Stimulated activated CD8-positive, alpha-beta memory T cell treated with anti-CD3 and anti-CD28 coated beads, Interleukin-15, amount 100 ng/mL, for 24 hours (primary cell): ENCODE measurements at regions not wholly inside any gene's neighbourhood (a gene's known extent, or its start where the extent isn't known, plus 50 kb on each side); places are given as distances from the start of the nearest gene placed in this dataset.
"Not testable (repeated sequence)": the region's sequence is repeated elsewhere in the genome, so short reads cannot be mapped to it uniquely, and the experiment has no call there.

Experiments used
- DNase-seq: peaks from one replicate; pipeline ENCODE4 v3.0.0-alpha.2; 2020; ENCODE audit warnings: low read depth

DNA sequence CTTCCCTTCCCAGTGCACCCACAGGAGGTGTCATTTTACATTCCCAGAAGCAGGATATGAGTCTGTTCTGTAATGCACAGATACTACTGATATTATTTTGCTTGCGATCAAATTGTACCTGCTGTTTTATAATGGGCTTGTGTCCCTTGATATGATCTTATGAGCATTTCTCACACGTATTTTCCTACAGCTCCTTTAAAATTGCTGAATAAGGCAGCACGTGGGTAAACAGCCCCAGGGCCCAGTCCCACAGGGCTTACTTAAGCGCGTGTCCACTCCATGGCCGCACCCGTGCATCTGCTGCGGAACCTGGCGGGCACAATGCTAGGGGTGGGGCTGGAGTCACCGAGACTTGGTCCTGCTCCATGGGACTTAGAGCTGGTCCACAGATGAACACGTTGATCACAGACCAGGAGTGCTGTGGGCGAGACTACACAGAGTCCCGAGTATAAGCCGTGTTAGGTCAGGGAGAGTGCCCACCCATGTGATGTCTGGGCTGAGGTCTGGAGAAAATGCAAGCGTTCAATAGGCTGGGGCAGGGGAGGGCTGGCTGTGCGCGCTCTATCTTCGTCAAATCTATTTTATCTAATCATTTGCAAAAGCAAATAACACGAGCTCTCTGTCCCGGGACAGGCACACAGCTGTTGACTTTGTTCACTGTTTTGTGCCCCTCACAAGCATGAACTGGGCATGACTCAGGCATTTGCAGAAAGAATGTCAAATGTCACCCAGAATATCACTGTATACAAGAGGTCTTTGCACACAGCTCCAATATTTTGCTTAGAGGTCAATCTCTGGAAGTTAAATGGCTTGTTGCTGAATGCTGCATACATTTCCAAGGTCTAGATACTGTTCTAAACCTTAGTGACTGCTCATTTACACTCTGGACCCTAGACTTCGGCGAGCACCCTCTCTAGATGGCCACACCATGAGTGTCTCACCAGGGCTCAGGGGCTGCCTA is 119.3 kb downstream of the CRYAA start:
- DNase-seq, result no peak

DNA sequence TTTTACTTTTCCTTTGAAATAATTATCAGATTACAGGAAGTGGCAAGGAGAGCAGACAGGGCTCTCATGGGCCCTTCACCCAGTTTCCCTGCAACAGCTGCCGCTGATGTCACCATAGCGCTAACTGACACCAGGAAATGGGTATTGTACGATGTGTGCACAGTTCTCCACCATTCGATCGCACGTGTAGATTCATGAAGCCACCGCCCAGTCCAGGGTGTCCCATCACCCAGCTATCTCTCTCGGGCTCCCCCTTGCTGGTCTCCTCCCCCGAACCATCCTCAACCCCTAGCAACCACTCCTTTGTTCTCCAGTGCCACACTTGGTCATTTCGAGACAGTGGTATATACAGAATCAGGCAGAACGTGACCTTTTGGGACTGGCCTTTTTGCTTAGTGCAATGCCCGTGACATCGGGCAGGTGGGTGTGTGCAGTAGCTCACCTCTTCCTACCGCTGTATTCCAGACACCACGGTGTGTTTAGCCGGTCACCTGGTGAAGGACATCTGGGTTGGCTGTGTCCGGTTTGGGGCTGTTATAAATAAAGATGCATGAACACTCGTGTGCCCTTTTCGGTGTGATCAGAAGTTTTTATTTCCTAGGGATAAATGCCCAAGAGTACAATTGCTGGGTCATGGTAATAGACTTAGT is 118.4 kb downstream of the CRYAA start:
- DNase-seq, result no peak

DNA sequence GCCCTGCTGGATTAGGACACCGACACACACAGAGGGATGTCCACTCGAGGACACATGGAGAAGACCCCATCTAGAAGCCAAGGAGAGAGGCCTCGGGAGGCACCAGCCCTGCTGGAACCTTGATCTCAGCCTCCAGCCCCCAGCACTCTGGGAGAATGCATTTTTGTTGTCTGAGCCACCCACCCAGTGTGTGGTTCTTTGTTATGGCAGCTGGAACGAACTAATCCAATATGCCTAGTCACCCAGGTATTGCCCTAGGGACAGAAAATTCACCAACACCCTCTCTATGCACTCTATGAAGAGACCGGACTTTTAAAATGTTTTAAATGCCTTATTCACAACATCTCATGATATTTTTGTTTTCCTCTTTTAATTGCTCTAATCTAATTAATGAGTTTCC is 117.4 kb downstream of the CRYAA start:
- no peak for DNase-seq

DNA sequence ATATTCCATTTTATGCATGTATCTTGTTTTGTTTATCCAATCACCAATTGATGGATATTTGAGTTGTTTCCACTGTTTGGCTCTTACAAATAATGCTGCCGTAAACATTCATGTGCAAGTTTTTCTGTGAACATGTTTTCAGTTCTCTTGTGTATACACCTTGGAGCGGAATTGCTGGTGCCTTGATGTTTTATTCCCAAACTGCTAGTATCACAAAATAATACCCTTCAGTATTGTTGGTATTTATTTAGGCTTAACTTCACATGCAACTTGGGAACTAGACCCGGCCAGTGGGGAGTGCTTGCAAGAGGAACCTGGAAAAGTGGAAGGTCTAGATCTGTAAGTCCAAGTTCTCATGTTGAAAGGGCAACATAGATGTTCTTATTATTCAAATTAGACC is 115.9 kb downstream of the CRYAA start:
- no peak for DNase-seq

DNA sequence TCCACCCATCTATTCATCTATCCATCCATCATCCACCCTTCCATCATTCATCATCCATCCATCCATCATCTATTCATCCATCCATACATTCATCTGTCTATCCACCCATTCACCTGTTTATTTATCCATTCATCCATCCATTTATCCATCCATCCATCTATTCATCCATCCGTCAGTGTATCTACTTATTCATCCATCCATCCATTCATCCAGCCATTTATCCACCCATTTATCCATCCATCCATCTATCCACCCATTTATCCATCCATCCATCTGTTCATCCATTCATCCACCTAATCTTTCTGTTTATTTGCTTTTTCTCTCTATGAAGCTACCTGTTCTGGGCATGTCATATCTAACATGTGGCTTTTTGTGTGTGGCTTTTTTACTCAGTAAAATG is 115.4 kb downstream of the CRYAA start:
- no peak for DNase-seq

DNA sequence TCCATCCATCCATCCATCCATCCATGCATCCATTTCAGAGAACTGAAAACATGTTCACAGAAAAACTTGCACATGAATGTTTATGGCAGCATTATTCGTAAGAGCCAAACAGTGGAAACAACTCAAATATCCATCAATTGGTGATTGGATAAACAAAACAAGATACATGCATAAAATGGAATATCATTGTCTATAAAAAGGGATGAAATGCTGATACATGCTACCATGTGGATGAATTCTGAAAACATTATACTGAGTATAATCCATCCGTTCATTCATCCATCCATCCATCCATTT is 115.1 kb downstream of the CRYAA start:
- not testable (repeated sequence) for DNase-seq

DNA sequence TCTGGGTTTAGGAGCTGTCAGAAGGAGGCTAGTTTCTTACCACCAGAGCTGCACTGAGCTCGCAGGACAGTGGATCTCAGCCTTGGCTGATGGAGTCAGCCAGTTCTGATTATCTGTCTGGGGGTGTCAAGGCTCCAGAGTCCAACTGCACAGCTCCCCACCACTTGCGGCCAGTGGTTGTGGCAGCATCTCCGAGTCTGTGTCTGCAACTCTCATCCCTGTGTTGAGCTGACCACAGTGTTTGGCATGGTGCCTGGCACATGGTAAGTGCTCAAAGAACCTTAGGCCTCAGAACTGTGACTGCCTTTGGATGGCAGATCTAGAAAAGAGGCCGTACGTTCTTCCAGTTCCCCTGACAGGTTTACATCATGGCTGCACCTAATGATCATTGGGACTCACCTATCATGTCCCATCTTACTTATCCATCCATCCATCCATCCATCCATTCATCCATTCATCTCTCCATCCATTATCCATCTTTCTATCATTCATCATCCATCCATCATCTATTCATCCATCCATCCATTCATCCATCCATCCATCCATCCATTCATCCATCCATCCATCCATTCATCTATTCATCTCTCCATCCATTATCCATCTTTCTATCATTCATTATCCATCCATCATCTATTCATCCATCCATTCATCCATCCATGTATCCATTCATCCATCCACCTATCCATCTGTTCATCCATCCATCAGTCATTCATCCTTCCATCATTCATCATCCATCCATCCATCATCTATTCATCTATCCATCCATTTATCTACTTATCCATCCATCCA is 114.5 kb downstream of the CRYAA start:
- DNase-seq, result no peak

DNA sequence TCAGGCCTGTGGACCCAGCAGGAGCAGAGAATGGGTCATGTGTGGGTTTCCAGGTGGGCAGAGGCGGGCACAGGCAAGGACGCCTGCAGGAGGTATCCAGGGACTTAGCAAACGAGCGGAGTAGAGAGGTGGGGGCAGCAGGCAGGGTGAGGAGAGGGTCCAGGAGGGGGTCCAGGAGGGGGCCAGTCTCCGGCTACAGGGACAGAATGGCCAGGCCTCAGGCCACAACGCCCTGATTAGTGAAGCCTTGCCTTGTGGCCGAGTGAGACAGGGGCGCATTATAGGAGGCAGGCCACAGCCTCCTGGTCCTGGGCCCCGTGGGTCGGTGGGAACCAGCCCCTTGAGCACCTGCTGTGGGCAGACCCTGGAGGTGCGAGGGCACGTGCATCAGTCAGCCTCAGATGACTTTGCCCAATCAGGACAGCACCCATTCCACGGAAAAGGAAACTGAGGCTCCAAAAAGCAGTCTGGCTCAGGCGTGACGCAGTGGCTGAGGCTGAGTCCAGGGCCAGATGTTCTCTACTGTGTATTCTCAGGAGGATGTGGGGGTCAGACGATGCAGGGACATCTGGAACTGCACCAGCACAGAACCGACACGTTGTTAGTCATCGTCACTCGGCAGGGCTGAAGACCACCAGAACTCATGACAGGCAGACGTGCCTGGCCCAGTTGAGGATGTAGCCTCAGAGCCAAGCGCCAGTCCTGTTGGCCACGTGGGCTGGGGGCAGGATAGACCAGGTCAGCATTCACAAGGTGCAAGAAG is 113.7 kb downstream of the CRYAA start:
- no peak for DNase-seq

DNA sequence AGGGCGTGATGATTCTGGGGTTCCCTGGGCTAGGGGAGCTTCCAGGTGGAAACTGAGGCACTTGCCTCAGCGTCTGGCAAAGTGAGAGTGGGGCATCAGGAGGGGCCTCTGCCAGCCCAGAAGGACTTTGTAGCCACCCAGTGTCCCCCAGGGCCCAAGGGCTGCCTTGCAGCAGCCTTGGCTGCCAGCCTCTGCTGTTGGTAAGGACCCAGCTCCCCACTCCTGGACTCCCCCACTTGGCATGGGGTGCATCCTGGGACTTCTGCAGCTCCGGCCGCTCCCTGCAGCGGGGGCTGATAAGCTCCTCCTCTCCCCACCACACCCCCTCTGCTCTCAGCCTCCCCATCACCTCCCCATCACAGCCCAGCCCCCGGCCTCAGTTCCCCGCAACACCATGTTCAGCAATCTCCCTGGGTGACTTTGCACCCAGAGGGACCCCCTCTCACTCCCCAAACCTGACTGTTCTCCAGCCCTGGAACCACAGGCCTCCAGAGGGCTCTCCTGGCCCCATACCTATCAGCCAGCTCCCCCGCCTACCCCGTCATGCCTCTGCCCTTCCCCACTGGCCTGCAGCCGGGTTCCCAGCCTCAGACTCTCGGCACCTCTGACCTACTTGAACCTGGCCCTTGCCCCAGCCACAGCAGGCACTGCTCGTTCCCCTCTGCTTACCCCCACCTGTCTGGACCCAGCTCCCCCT is 113.0 kb downstream of the CRYAA start:
- DNase-seq, result no peak

DNA sequence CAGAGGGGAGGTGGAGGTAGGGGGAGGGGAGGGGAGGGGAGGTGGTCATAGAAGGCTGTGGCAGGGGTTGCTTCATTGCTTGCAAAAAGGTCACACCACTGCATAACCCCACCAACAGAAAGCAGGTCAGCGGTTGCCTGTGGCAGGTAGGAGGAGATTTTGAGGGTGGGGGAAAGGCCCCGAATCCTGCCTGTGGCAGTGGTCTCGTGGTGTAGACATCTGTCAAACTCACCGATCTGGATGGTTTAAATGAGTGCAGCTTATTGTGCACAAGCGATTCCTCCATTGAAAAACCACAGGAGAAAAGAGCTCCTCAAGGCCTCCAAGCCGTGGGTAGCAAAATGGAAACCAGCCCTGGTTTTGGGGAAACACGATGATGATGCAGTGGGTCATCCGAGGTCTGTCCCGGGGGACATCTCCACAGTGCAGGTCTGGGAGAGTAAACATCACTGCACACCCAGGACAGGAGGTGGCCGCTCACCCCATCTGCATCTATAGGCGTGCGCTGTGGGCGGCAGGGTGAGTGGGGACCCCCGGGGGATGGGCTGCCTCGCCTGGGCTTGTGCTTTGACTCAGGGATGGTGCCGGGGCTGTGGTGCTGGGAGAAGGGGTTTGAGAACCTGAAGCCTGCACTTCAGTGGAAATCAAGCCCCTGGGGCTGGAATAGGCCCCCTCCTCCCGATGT is 112.3 kb downstream of the CRYAA start:
- DNase-seq, result no peak

DNA sequence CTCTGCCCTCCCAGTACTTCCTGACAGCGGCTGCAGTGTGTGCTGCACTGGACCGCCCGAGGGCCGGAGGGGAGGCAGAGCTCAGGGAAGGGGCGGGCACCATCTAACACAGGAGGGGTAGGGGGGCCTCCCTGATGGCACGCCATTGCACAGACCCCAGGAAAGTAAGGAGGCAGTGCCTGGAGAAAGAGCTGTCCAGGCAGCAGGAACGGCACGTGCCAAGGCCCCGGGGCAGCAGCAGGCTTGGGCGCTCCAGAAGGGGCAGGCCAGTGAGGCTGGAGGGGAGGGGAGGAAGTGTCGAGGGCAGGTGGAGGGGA is 110.7 kb downstream of the CRYAA start:
- DNase-seq, result no peak

DNA sequence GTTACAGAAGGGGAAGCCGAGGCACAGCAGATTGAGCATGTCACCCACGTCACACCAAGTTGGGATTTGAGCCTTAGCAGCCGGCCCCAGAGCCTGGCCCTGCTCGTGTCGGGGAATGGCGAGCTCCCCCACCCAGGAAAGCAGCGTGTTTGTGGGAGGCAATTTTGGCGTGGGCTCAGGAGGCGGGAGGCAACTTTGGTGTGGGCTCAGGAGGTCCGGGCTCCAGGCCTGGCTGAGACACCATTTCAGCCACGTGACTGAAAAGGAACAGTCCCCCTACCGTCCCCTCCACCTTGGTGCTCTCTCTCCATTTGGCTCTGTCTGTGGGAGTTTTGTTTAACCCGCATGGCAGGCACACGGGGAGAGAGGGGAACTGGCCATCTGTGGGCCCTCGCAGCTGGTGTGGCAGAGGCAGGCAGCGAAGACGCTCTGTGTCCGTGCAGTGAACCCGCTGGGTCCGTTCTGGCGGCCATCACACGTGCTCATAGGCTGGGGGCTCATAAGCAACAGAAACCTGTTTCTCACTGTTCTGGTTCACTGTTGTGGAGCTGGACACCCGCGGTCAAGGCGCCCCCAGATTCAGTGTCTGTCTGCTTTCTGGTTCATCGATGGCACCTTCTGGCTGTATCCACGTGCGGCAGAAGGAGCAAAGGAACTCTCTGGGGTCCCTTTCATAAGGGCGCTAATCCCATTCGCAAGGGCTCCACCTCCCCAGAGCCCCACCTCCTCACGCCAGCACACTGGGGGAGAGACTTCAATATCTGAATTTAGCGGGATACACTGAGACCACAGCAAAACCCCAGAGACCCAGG is 110.2 kb downstream of the CRYAA start:
- no peak for DNase-seq

DNA sequence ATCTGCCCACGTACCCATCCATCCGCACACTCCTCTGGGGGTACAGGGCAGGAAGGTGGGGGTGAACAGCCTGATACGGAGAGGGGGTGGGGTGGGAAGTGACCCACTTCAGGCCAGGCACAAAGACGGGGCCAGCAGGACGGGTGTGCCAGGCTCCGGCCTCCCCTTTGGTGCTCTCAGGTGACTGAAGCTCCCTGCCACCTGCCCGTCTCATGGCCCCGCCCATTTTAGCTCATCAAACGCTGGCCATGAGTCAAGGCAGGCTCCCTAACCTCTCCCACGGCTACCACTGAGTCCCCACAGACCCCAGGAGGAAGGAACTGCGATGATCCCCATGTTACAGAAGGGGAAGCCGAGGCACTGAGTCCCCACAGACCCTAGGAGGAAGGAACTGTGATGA is 109.6 kb downstream of the CRYAA start:
- no peak for DNase-seq

DNA sequence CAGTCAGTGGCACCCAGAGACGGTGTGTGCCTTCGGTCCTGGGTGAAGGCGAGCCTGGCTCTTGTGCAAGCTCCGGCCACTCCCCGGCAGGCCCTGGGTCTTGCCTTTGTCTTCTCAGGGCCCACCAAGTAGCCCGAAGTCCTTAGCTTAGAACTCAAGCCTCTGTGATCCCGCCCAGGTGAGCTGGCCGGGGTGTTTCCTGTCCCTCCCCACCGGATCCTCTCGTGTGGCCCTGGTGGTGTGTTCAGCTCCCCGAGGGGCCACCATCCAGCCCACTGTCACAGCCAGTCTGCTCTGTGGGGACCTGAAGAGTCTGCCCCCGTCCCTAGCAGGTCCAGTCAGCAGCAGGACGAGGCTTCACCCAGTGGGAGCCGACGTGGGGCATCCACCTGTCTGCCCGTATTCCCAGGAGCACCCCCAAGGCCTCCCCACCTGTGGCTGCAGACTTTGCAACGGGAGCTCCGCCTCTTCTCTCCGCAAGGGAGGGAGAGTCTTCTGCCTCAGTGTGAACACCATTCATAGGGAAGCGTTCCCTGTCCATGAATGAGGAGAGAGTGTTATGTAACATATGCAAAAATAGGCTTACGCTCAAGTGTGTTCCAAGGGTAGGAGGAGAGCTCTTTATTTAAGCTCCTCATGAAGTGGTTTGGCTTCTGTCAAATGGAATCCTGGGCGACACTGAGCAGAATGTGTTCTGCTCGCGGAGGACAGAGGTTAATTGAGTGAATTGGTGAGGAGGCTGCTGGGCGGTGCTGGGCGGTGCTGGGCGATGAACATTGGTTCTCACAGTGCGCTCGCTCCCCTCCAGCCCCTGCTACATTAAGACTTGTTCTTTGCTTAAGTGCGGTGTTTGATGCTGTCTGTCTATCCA is 108.9 kb downstream of the CRYAA start:
- DNase-seq, result no peak

DNA sequence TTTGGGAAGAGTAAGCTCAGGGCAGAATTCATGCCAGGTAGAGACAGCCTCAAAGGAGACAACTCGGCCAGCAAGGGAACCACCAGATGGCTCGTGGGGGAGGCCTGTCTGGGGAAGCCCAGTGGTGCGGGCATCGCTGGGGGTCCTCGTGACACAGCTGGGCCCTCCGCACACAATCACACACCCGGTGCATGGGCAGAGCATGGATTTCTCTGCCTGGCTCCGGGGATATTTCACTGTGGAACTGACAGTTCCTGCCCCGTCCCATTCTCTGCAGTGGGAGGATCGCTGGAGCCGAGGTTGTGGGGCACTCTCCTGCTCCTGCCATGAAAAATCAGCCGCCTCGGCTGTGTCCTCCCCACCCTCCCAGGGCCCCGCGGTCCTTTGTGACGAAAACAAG is 108.0 kb downstream of the CRYAA start:
- no peak for DNase-seq

DNA sequence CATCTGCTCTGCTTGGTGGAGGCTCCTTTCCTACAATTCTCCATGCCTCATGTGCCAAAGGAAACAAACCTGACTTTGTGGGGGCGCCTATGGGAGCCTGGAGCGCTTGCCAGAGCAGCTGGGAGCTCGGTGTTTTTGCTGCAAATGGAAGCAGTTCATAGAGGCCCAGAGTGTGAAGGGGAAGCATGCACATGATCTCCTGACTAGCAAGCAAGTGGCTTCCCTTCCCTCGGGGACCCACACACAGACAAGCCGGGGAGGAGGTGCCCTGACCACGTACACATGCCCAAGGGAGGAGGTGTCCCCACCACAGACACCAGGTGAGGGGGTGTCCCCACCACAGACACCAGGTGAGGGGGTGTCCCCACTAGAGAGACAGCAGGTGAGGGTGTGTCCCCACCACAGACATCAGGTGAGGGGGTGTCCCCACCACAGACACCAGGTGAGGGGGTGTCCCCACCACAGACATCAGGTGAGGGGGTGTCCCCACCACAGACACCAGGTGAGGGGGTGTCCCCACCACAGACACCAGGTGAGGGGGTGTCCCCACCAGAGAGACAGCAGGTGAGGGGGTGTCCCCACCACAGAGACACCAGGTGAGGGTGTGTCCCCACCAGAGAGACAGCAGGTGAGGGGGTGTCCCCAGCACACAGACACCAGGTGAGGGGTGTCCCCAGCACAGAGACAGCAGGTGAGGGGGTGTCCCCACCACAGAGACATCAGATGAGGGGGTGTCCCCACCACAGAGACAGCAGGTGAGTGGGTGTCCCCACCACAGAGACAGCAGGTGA is 106.8 kb downstream of the CRYAA start:
- DNase-seq, result no peak

DNA sequence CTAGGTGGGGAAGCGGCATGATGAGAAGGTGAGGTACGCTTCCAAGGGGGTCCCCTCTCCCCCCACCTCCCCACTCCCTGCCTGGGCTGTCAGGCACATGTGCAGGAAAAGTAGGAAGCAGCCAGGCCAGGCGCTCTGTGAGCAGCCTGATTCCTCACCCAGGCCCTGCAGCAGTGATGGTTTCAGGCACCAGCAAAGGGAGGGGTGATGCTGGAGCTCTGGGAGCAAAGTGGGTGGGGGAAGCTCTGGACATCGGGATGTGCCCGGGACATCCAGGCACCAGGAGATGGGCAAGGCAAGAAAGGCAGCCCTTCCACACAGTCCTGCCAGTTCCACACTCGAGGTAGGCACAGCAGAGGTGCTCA is 106.1 kb downstream of the CRYAA start:
- DNase-seq, result no peak
